Stimulated activated CD8-positive, alpha-beta memory T cell treated with anti-CD3 and anti-CD28 coated beads, Interleukin-4, amount 100 ng/mL, for 1 hour (primary cell): ENCODE measurements at regions not wholly inside any gene's neighbourhood (a gene's known extent, or its start where the extent isn't known, plus 50 kb on each side); places are given as distances from the start of the nearest gene placed in this dataset.
"Not testable (repeated sequence)": the region's sequence is repeated elsewhere in the genome, so short reads cannot be mapped to it uniquely, and the experiment has no call there.

ENCODE experiments used
- DNase-seq, 2 donors: peaks; one replicate each; pipeline ENCODE4 v3.0.0-alpha.2; 2020; ENCODE audit warnings: low read depth in 2 of 2, low spot score in 1 of 2

- DNase-seq: no peak
Observed at GRCh38 chr2:242043538-242044312, 174.2 kb downstream of the RTP5 start.

GRCh38 chr2:242044313-242044590, 174.7 kb downstream of the RTP5 start:
- DNase-seq: no peak

GRCh38 chr2:242045596-242046144, 176.1 kb downstream of the RTP5 start:
- not testable (repeated sequence) for DNase-seq

GRCh38 chr2:242046206-242046826, 176.8 kb downstream of the RTP5 start:
- DNase-seq: no peak

- DNase-seq: no peak
Observed at GRCh38 chr2:242047963-242048362, 178.4 kb downstream of the RTP5 start.

GRCh38 chr2:242048479-242048878, 178.9 kb downstream of the RTP5 start:
- DNase-seq: no peak

- DNase-seq: not testable (repeated sequence)
Observed at GRCh38 chr2:242049492-242049891, 180.0 kb downstream of the RTP5 start.

- DNase-seq: no peak
Observed at GRCh38 chr2:242051463-242051862, 181.9 kb downstream of the RTP5 start.

- no peak for DNase-seq
Observed at GRCh38 chr2:242052421-242052820, 182.9 kb downstream of the RTP5 start.

GRCh38 chr2:242053921-242054320, 184.4 kb downstream of the RTP5 start:
- no peak for DNase-seq

- DNase-seq: no peak
Observed at GRCh38 chr2:242054406-242054805, 184.9 kb downstream of the RTP5 start.

- no peak for DNase-seq
Observed at GRCh38 chr2:242054881-242055801, 185.6 kb downstream of the RTP5 start.

- DNase-seq: no peak
Observed at GRCh38 chr2:242056026-242056425, 186.5 kb downstream of the RTP5 start.

- DNase-seq: no peak
Observed at GRCh38 chr2:242056785-242057184, 187.3 kb downstream of the RTP5 start.

- no peak for DNase-seq
Observed at GRCh38 chr2:242057379-242058040, 188.0 kb downstream of the RTP5 start.

- no peak for DNase-seq
Observed at GRCh38 chr2:242058116-242058680, 188.7 kb downstream of the RTP5 start.

- no peak for DNase-seq
Observed at GRCh38 chr2:242059566-242059965, 190.0 kb downstream of the RTP5 start.

- no peak for DNase-seq
Observed at GRCh38 chr2:242060212-242060835, 190.8 kb downstream of the RTP5 start.

- DNase-seq: not testable (repeated sequence)
Observed at GRCh38 chr2:242061930-242062329, 192.4 kb downstream of the RTP5 start.

- DNase-seq: no peak
Observed at GRCh38 chr2:242063436-242063835, 193.9 kb downstream of the RTP5 start.
